Epithelial cell of esophagus (primary cell): ENCODE measurements at regions not wholly inside any gene's neighbourhood (a gene's known extent, or its start where the extent isn't known, plus 50 kb on each side); places are given as distances from the start of the nearest gene placed in this dataset.

ENCODE experiments used
- DNase-seq: peaks from one replicate; pipeline ENCODE4 v3.0.0; 2010; ENCODE audit warnings: low read depth
- H3K4me3 ChIP-seq: 2 replicates; pipeline ENCODE4 v1.5.1; 2011; ENCODE audit warnings: mild to moderate bottlenecking, low read length, control low read depth
- CTCF ChIP-seq: IDR thresholded peaks from 2 replicates; pipeline ENCODE4 v1.5.1; 2011; ENCODE audit warnings: low read depth, mild to moderate bottlenecking, low read length, control low read depth, inconsistent platforms; ENCODE audit not compliant: insufficient read depth; ENCODE audit errors: missing control alignments

- no peak for DNase-seq
- no peak for TF ChIP-seq CTCF
- H3K4me3 ChIP-seq, result no peak overlapping the region
Observed at GRCh38 chr4:173703021-173703420, 173.0 kb upstream of the HAND2 start.

GRCh38 chr4:173700650-173701049, 170.6 kb upstream of the HAND2 start:
- no peak for TF ChIP-seq CTCF
- no peak for DNase-seq
- H3K4me3 ChIP-seq, result no peak overlapping the region

GRCh38 chr4:173699841-173700475, 169.9 kb upstream of the HAND2 start:
- TF ChIP-seq CTCF, result no peak
- H3K4me3 ChIP-seq, result no peak overlapping the region
- DNase-seq, result no peak

GRCh38 chr4:173698557-173699262, 168.7 kb upstream of the HAND2 start:
- TF ChIP-seq CTCF, result no peak
- no peak for DNase-seq
- H3K4me3 ChIP-seq, result no peak overlapping the region

GRCh38 chr4:173697840-173698239, 167.8 kb upstream of the HAND2 start:
- no peak for DNase-seq
- no peak for TF ChIP-seq CTCF
- no peak overlapping the region for H3K4me3 ChIP-seq

GRCh38 chr4:173696551-173696950, 166.5 kb upstream of the HAND2 start:
- no peak for TF ChIP-seq CTCF
- H3K4me3 ChIP-seq, result no peak overlapping the region
- DNase-seq, result no peak

- TF ChIP-seq CTCF, result no peak
- DNase-seq, result no peak
- H3K4me3 ChIP-seq, result no peak overlapping the region
Observed at GRCh38 chr4:173696011-173696410, 166.0 kb upstream of the HAND2 start.
